ENCODE measurements at regions not wholly inside any gene's neighbourhood (a gene's known extent, or its start where the extent isn't known, plus 50 kb on each side); places are given as distances from the start of the nearest gene placed in this dataset.

DNA sequence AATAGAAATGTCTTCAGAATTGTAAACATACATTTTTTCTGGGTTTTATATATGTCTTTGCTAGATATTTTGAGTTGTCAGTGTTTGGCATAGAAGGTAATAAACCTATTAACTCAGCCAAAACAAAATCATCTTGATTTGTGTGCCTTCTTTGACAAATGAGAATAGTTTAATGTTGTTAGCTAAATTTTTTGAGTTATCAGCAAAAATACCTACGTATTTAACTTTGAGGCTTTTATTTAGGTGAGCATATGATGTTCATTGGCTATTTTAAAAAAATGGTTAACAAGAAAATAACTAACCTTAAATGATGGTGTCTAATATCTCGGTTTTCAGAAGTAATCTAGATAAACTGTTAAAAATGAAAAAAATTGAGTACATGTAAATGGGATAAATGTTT, 83.2 kb upstream of the SLC5A9 start:
- H3K4me1 Mint-ChIP-seq = no peaks in the 10 kb centered on the region
- peaks cover 33% of the 10 kb centered on the region for H3K27me3 Mint-ChIP-seq (ENCODE audit: low read depth)
- POLR2A ChIA-PET = no interaction called here
- H3K4me3 Mint-ChIP-seq = no peak overlapping the region
- CTCF ChIA-PET = no interaction called here
- H3K9me3 Mint-ChIP-seq = peaks cover 37% of the 10 kb centered on the region
- no peak for DNase-seq (ENCODE audit: low spot score)
- H3K27ac Mint-ChIP-seq = no peak overlapping the region
- TF ChIP-seq ZNF219 (CRISPR knock-in tag; IDR thresholded peaks at IDR 0.05; ENCODE audit: borderline replicate concordance) (no peak), RORB (CRISPR knock-in tag; IDR thresholded peaks at IDR 0.05) (no peak), NFATC4 (CRISPR knock-in tag; IDR thresholded peaks at IDR 0.05) (no peak), ZNF263 (CRISPR knock-in tag; IDR thresholded peaks at IDR 0.05; ENCODE audit: low read depth) (no peak), ETV6 (CRISPR knock-in tag; IDR thresholded peaks at IDR 0.05) (no peak), NR2C2 (CRISPR knock-in tag; IDR thresholded peaks at IDR 0.05) (no peak), GRHL2 (CRISPR knock-in tag; IDR thresholded peaks at IDR 0.05; ENCODE audit: insufficient replicate concordance, severe bottlenecking) (no peak), NFE2L1 (CRISPR knock-in tag; IDR thresholded peaks at IDR 0.05) (no peak), FOXJ3 (CRISPR knock-in tag; IDR thresholded peaks at IDR 0.05; ENCODE audit: borderline replicate concordance) (no peak), TEAD1 (CRISPR knock-in tag; IDR thresholded peaks at IDR 0.05) (no peak), GTF2I (CRISPR knock-in tag; conservative IDR thresholded peaks at IDR 0.05) (no peak), ATF1 (CRISPR knock-in tag; IDR thresholded peaks at IDR 0.05) (no peak), MYBL2 (CRISPR knock-in tag; IDR thresholded peaks at IDR 0.05) (no peak)
- TF ChIP-seq, protein P1, sequence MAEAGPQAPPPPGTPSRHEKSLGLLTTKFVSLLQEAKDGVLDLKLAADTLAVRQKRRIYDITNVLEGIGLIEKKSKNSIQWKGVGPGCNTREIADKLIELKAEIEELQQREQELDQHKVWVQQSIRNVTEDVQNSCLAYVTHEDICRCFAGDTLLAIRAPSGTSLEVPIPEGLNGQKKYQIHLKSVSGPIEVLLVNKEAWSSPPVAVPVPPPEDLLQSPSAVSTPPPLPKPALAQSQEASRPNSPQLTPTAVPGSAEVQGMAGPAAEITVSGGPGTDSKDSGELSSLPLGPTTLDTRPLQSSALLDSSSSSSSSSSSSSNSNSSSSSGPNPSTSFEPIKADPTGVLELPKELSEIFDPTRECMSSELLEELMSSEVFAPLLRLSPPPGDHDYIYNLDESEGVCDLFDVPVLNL (CRISPR knock-in tag; IDR thresholded peaks at IDR 0.05; ENCODE audit: borderline replicate concordance, low read depth) = no peak
- TF ChIP-seq, protein P2, sequence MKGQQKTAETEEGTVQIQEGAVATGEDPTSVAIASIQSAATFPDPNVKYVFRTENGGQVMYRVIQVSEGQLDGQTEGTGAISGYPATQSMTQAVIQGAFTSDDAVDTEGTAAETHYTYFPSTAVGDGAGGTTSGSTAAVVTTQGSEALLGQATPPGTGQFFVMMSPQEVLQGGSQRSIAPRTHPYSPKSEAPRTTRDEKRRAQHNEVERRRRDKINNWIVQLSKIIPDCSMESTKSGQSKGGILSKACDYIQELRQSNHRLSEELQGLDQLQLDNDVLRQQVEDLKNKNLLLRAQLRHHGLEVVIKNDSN (CRISPR knock-in tag; IDR thresholded peaks at IDR 0.05) = no peak
- TF ChIP-seq, protein P3, sequence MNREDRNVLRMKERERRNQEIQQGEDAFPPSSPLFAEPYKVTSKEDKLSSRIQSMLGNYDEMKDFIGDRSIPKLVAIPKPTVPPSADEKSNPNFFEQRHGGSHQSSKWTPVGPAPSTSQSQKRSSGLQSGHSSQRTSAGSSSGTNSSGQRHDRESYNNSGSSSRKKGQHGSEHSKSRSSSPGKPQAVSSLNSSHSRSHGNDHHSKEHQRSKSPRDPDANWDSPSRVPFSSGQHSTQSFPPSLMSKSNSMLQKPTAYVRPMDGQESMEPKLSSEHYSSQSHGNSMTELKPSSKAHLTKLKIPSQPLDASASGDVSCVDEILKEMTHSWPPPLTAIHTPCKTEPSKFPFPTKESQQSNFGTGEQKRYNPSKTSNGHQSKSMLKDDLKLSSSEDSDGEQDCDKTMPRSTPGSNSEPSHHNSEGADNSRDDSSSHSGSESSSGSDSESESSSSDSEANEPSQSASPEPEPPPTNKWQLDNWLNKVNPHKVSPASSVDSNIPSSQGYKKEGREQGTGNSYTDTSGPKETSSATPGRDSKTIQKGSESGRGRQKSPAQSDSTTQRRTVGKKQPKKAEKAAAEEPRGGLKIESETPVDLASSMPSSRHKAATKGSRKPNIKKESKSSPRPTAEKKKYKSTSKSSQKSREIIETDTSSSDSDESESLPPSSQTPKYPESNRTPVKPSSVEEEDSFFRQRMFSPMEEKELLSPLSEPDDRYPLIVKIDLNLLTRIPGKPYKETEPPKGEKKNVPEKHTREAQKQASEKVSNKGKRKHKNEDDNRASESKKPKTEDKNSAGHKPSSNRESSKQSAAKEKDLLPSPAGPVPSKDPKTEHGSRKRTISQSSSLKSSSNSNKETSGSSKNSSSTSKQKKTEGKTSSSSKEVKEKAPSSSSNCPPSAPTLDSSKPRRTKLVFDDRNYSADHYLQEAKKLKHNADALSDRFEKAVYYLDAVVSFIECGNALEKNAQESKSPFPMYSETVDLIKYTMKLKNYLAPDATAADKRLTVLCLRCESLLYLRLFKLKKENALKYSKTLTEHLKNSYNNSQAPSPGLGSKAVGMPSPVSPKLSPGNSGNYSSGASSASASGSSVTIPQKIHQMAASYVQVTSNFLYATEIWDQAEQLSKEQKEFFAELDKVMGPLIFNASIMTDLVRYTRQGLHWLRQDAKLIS (CRISPR knock-in tag; IDR thresholded peaks at IDR 0.05; ENCODE audit: borderline replicate concordance) = no peak
- TF ChIP-seq, protein P4, sequence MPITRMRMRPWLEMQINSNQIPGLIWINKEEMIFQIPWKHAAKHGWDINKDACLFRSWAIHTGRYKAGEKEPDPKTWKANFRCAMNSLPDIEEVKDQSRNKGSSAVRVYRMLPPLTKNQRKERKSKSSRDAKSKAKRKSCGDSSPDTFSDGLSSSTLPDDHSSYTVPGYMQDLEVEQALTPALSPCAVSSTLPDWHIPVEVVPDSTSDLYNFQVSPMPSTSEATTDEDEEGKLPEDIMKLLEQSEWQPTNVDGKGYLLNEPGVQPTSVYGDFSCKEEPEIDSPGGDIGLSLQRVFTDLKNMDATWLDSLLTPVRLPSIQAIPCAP (CRISPR knock-in tag; IDR thresholded peaks at IDR 0.05) = no peak
- H3K36me3 Mint-ChIP-seq = peaks cover 5% of the 10 kb centered on the region
- no peak for ATAC-seq

DNA sequence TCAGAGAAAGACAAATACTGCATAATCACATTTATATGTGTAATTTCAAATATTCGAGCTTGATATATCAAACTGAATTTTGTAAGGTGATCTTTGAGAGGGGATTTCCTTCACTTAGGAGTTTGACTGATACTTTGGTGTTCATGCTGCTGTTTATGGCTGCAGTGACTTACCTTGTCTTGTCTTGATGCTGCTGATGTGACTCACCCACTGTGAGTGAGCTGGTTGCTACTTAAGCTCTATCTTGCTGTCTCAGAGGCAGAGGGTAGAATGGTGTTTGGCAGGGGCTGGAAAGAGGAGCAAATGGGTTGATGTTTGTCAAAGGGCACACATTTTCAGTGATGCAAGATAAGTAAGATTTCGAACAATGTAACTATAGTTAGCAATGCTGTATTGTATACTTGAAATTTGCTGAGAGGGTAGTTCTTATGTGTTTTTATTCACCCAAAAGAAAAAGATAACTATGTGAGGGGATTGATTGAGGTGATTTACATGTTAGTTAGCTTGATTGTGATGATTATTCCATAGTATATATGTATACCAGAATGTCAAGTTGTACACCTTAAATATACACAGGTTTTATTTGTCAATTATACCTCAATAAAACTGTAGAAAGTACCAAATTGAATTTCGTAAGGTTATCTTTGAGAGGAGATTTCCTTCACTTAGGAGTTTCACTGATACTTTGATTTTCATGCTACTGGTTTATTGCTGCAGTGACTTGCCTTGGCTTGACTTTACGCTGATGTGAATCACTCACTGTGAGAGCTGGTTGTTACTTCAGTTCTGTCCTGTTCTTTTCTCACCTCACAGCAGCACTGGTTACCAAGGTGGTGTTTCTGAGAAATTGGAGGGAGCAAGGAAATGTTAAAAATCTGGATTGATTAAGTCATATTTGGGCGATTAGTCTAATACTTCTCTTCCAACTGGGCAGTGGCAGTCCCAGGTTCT, 94.5 kb upstream of the SLC5A9 start:
- ATAC-seq (no peak), DNase-seq (ENCODE audit: low spot score) (no peak)
- H3K9me3 Mint-ChIP-seq = no peaks in the 10 kb centered on the region; the same call in 1 of the 2 replicates
- ChIA-PET CTCF (interaction anchor here (1.0 kb wide), 1 partner anchor 18 kb away, joined by 4 read pairs; no protein-coding TSS in a partner anchor), POLR2A (interaction anchor here (0.6 kb wide), 1 partner anchor 378 kb away, joined by 5 read pairs; no protein-coding TSS in a partner anchor)
- no peaks in the 10 kb centered on the region for H3K4me1 Mint-ChIP-seq
- no peaks in the 10 kb centered on the region for H3K36me3 Mint-ChIP-seq
- peaks cover 18% of the 10 kb centered on the region for H3K27me3 Mint-ChIP-seq (ENCODE audit: low read depth)
- H3K27ac Mint-ChIP-seq = no peak overlapping the region
- no peak overlapping the region for H3K4me3 Mint-ChIP-seq
- no peak for TF ChIP-seq MXD4 (CRISPR knock-in tag; IDR thresholded peaks at IDR 0.05; ENCODE audit: borderline replicate concordance)
- TF ChIP-seq TCF7 (CRISPR knock-in tag; IDR thresholded peaks at IDR 0.05; ENCODE audit: low read depth) = no peak
- no peak for TF ChIP-seq SMAD4 (CRISPR knock-in tag; IDR thresholded peaks at IDR 0.05)
